GM21619 (cell line): ENCODE measurements at regions not wholly inside any gene's neighbourhood (a gene's known extent, or its start where the extent isn't known, plus 50 kb on each side); places are given as distances from the start of the nearest gene placed in this dataset.
A peak's percentile ranks its signal among the peaks of the same experiment; 100 is the strongest.

Experiments
- ATAC-seq: cut with Tn5 transposase; IDR thresholded peaks from one replicate; pipeline ENCODE4 v1.9.1; 2021; ENCODE audit not compliant: unreplicated experiment

- ATAC-seq: no peak
Observed at GRCh38 chr2:14297340-14297739, 335.2 kb upstream of the LRATD1 start.

DNA sequence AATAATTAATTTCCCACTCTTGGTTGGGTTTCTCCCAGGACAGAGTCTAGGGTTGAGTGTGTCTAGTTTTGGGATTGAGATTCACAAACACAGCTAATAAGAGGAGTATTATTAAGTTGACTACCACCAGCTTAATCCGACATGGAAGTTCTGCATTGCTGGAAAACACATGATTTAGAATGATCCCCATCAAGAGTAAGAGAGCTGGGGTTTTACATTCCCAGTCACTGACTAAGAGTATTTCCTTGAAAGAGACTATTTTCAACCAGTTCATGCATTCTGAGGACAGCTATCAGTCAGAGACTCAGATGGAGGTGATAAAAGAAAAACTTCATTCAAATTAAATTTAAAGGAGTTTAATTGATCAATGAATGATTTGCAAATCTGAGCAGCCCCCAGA, 334.6 kb upstream of the LRATD1 start:
- ATAC-seq: no peak

GRCh38 chr2:14301331-14301730, 331.2 kb upstream of the LRATD1 start:
- no peak for ATAC-seq

GRCh38 chr2:14303366-14304115, 329.0 kb upstream of the LRATD1 start:
- ATAC-seq: peak; percentile 77

GRCh38 chr2:14304326-14304725, 328.2 kb upstream of the LRATD1 start:
- ATAC-seq: no peak

- ATAC-seq: peak; percentile 62
Observed at GRCh38 chr2:14306268-14306861, 326.2 kb upstream of the LRATD1 start.

DNA sequence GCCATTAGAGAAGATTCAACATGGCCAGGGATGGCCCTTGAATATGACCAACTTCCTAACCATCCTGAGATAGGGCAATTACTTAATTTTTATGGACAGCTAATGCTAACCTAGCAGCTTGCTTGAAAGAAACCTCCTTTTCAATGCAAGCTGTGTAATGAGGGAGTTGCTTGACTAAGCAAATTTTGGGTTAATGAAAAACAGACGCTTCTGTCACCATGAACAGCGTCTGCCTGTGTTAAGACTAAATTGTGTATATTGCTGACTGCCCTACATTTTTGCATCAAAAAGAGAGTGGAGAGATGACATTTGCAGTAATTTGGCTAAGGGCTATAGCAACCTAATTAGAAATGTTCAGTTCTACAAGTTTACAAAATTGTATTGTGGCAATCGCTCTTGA, 319.2 kb upstream of the LRATD1 start:
- ATAC-seq: no peak

- ATAC-seq: no peak
Observed at GRCh38 chr2:14316594-14316993, 315.9 kb upstream of the LRATD1 start.

DNA sequence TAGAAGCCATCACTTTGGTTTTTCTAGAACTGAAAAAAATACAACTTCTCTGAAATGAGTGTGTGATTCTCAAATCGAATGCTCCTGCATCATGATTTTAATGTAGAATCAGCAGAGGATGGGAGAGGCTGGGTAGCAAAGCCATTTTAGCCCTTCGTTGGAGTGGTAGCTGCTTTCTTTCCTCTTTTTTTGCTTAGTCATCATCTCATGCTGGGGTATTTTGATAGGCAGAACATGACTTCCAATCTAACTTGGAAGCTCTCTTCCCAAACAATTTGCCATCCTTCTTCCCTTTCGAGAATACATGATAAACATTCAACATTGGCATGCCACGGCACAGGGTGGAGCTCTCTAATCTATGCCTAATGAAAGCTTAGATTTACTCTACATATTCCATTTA, 311.2 kb upstream of the LRATD1 start:
- ATAC-seq: no peak

- ATAC-seq: no peak
Observed at GRCh38 chr2:14322306-14322705, 310.2 kb upstream of the LRATD1 start.

DNA sequence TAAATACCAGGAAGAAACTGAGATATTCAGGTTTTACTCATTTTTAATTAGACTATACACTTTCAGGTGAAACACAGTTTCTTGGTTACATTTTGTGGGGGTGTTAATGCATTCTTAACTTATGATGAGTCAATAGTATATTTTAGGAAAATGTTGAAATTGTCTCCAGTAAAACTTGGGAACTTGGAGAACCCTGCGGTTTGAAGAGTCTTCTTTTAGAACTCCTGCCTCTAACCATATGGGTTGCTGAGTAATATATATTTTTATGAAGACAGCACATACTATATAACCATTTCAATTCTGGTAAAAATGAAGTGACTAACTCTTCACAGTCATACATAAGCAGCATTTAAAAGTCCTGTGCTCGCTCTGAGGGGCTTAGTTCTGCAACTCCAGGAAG, 308.2 kb upstream of the LRATD1 start:
- ATAC-seq: no peak

DNA sequence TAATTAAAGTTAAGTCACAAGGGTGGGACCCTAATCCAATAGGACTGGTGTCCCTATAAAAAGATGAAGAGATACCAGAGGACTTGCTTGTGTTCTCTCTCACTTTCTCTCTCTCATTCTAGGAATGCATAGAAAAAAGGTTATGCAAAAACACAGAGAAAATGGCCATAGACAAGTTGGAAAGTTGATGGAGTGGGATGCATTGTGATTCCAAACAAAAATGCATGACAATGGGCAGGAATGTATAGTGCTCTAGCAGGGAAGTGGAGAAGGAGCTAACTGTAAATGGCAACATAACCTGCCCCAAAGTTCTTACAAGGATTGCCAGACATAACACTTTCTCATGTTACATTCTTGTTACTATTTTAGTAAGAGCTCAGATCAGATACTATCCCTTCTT, 301.6 kb upstream of the LRATD1 start:
- ATAC-seq: no peak

GRCh38 chr2:14336759-14337382, 295.6 kb upstream of the LRATD1 start:
- no peak for ATAC-seq

GRCh38 chr2:14340703-14341102, 291.8 kb upstream of the LRATD1 start:
- ATAC-seq: no peak

DNA sequence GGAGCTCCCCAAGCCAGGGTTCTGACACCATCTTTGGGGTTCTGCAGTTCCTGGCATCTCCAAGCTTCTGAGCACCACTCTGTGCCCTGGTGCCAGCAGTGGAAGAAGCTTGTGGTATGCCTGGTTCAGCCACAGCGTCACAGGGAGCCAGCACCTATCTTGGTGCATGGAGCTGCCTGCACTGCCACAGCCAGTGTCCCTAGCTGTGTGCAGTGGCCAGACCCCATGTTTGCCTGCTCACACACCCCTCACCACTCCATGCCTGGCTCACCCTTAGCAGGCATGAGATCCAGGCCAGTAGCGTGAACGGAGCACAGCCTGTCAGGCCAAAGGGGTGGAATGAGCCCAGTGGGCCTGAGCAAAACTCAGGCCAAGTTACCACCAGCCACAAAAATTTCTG, 290.2 kb upstream of the LRATD1 start:
- no peak for ATAC-seq

- ATAC-seq: no peak
Observed at GRCh38 chr2:14344355-14344754, 288.2 kb upstream of the LRATD1 start.

DNA sequence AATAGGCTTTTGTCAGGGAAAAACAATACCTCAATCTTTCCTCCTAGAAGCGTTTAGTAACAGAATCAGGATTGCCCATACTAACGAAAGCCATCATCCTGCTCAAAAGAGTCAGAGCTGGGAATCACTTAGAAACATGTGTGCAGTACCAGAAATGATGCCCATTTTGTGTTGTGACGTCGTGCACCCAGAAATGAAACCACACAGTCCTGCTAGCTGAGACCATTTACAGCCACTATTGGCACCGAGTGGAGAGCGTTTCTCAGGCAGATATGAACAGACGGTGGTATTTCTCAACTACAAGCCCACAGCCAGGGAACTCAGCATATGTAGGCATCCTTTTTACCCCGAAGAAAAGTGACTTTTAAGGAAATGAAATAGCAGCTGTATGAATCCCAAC, 284.3 kb upstream of the LRATD1 start:
- no peak for ATAC-seq

GRCh38 chr2:14350856-14351255, 281.7 kb upstream of the LRATD1 start:
- no peak for ATAC-seq

GRCh38 chr2:14352067-14352466, 280.4 kb upstream of the LRATD1 start:
- no peak for ATAC-seq

DNA sequence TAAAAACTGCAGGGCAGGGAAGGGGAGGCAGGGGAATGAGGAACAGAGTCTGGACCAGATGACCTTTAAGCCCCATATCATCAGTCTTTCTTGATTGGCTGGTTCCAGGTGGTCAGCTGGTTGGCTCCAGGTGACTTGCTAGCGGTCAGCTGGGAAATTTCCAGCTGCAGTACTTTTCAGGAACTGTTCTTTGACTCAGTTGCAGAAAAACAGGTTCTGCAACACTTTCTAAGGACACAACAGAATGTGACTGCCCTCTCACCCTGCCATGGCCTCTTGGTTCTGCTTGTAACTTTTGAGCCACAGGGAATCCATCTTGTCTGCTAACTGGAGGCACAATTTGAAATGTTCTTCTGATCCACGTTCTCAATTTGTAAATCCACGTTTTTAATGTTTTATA, 278.3 kb upstream of the LRATD1 start:
- ATAC-seq: no peak

GRCh38 chr2:14355102-14355501, 277.4 kb upstream of the LRATD1 start:
- ATAC-seq: no peak

DNA sequence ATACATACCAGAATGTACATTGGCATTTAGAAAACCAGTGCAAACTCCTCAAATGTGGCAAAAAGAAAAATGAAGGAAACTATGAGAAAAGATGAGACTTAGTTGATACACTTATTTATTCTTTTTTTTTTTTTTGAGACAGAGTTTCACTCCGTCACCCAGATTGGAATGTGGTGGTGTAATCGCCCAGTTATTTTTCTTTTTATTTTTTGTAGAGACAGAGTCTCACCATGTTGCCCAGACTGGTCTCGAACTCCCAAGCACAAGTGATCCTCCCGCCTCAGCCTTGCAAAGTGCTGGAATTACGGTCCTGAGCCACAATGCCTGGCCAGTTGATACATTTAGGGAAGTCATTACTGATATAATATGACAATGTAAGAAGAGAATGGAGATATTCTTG, 274.2 kb upstream of the LRATD1 start:
- ATAC-seq: no peak
